ENCODE measurements at regions not wholly inside any gene's neighbourhood (a gene's known extent, or its start where the extent isn't known, plus 50 kb on each side); places are given as distances from the start of the nearest gene placed in this dataset.
A peak's percentile ranks its signal among the peaks of the same experiment; 100 is the strongest.

GRCh38 chr10:9800571-9800970, 1217.1 kb upstream of the CELF2 start:
- H3K4me3 ChIP-seq (ENCODE audit: control insufficient read depth, low read depth, low read length), result no peak overlapping the region
- DNase-seq (ENCODE audit: low read depth), result no peak
- no peak for TF ChIP-seq CTCF (conservative IDR thresholded peaks at IDR 0.05; ENCODE audit: control insufficient read depth, insufficient read depth, low read depth, low read length)

- TF ChIP-seq CTCF (conservative IDR thresholded peaks at IDR 0.05; ENCODE audit: control insufficient read depth, insufficient read depth, low read depth, low read length), result no peak
- no peak overlapping the region for H3K4me3 ChIP-seq (ENCODE audit: control insufficient read depth, low read depth, low read length)
- DNase-seq (ENCODE audit: low read depth), result no peak
These were observed 1209.8 kb upstream of the CELF2 start for GRCh38 chr10:9807846-9808245.

- H3K4me3 ChIP-seq (ENCODE audit: control insufficient read depth, low read depth, low read length), result no peak overlapping the region
- TF ChIP-seq CTCF (conservative IDR thresholded peaks at IDR 0.05; ENCODE audit: control insufficient read depth, insufficient read depth, low read depth, low read length), result no peak
- DNase-seq (ENCODE audit: low read depth), result no peak
These were observed 1206.1 kb upstream of the CELF2 start for GRCh38 chr10:9811601-9812000.

GRCh38 chr10:9814285-9814864, 1203.3 kb upstream of the CELF2 start:
- no peak overlapping the region for H3K4me3 ChIP-seq (ENCODE audit: control insufficient read depth, low read depth, low read length)
- DNase-seq (ENCODE audit: low read depth), result peak; percentile 63
- TF ChIP-seq CTCF (conservative IDR thresholded peaks at IDR 0.05; ENCODE audit: control insufficient read depth, insufficient read depth, low read depth, low read length), result no peak

- no peak for TF ChIP-seq CTCF (conservative IDR thresholded peaks at IDR 0.05; ENCODE audit: control insufficient read depth, insufficient read depth, low read depth, low read length)
These were observed 1197.7 kb upstream of the CELF2 start for GRCh38 chr10:9819756-9820494.

GRCh38 chr10:9823268-9823930, 1194.3 kb upstream of the CELF2 start:
- DNase-seq (ENCODE audit: low read depth), result peak; percentile 25
- no peak for TF ChIP-seq CTCF (conservative IDR thresholded peaks at IDR 0.05; ENCODE audit: control insufficient read depth, insufficient read depth, low read depth, low read length)

More at GRCh38 chr10:9819756-9820494, 1197.7 kb upstream of the CELF2 start:
- no peak overlapping the region for H3K4me3 ChIP-seq (ENCODE audit: control insufficient read depth, low read depth, low read length)
- DNase-seq (ENCODE audit: low read depth), result no peak

More at GRCh38 chr10:9823268-9823930, 1194.3 kb upstream of the CELF2 start:
- no peak overlapping the region for H3K4me3 ChIP-seq (ENCODE audit: control insufficient read depth, low read depth, low read length)
